ENCODE measurements at regions not wholly inside any gene's neighbourhood (a gene's known extent, or its start where the extent isn't known, plus 50 kb on each side); places are given as distances from the start of the nearest gene placed in this dataset.

GRCh38 chr1:163580926-163581325 lies 259.2 kb downstream of the NUF2 start:
- ChIA-PET CTCF (no interaction called here), POLR2A (ENCODE audit: unreplicated experiment) (no interaction called here)
- Histone ChIP-seq H4K91ac (ENCODE audit: insufficient read depth, low read depth, low read length) (no peak overlapping the region), H2BK20ac (ENCODE audit: low read depth, low read length) (no peak overlapping the region), H4K8ac (ENCODE audit: low read depth in 2 of 2, low read length in 2 of 2) (no peak overlapping the region), H2BK15ac (ENCODE audit: low read depth, low read length) (no peak overlapping the region), H4K5ac (ENCODE audit: low read depth, low read length) (no peak overlapping the region), H2BK120ac (ENCODE audit: low read depth, low read length) (no peak overlapping the region), H3K79me1 (ENCODE audit: low read depth in 1 of 2, low read length in 2 of 2) (no peaks in the 10 kb centered on the region), H3K18ac (ENCODE audit: low read depth, low read length) (no peak overlapping the region), H2AK5ac (ENCODE audit: low read depth, low read length) (no peak overlapping the region), H3K36me3 (ENCODE audit: control insufficient read depth, insufficient read depth, low read length) (no peaks in the 10 kb centered on the region), H3K4ac (ENCODE audit: low read depth, low read length) (no peak overlapping the region), H3K4me2 (ENCODE audit: low read depth, low read length) (no peak overlapping the region), H3K27ac (ENCODE audit: insufficient read depth, low read length) (no peak overlapping the region), H3K4me1 (ENCODE audit: control insufficient read depth, insufficient read depth, low read length) (no peaks in the 10 kb centered on the region), H4K20me1 (ENCODE audit: insufficient read depth, low read length) (no peaks in the 10 kb centered on the region), H3K9me3 (ENCODE audit: control insufficient read depth, insufficient read depth, low read length) (no peaks in the 10 kb centered on the region), H3K23ac (ENCODE audit: low read depth, low read length) (no peak overlapping the region), H3K9ac (ENCODE audit: low read depth, low read length) (no peak overlapping the region), H3K4me3 (ENCODE audit: insufficient read depth, low read depth, low read length) (no peak overlapping the region), H2BK5ac (ENCODE audit: low read depth, low read length, poor library complexity, severe bottlenecking) (no peak overlapping the region), H3K9me1 (ENCODE audit: insufficient read depth, low read length) (no peaks in the 10 kb centered on the region), H2AFZ (replicated peaks; ENCODE audit: low read length, poor library complexity) (no peak overlapping the region), H2AK9ac (replicated peaks; ENCODE audit: low read depth, low read length, poor library complexity) (no peak overlapping the region), H3K56ac (ENCODE audit: extremely low read depth, insufficient read depth, low read length) (no peak overlapping the region), H3K14ac (replicated peaks; ENCODE audit: low read depth, low read length) (no peak overlapping the region), H3K27me3 (ENCODE audit: control insufficient read depth, insufficient read depth, low read length) (no peaks in the 10 kb centered on the region)
- intact Hi-C loops (cut with micrococcal nuclease), result no loop called here
- BruUV-seq (replicated peaks), result no TSS peak
- in situ Hi-C loops (cut with MboI; ENCODE audit: low sequenced_read_pairs), result no loop called here
- ATAC-seq (ENCODE audit: low read depth) (no peak), DNase-seq (no peak)
- no CpG with 5 or more reads among the region's 3 CpGs for WGBS, 2 experiments (ENCODE audit: extremely low coverage in 2 of 2, insufficient read length in 1 of 2)
- TF ChIP-seq MXI1 (IDR thresholded peaks at IDR 0.05; ENCODE audit: borderline replicate concordance, low read depth, low read length) (no peak), MAZ (IDR thresholded peaks at IDR 0.05; ENCODE audit: borderline replicate concordance, low read depth, low read length) (no peak), NFE2L2 (IDR thresholded peaks at IDR 0.05; ENCODE audit: low read depth, low read length) (no peak), MAFK (IDR thresholded peaks at IDR 0.05; ENCODE audit: low read depth, low read length) (no peak), SMC3 (IDR thresholded peaks at IDR 0.05; ENCODE audit: low read depth, low read length) (no peak), RFX5 (IDR thresholded peaks at IDR 0.05; ENCODE audit: low read depth, low read length) (no peak), CEBPB (IDR thresholded peaks at IDR 0.05; ENCODE audit: low read depth, low read length) (no peak), POLR2A (IDR thresholded peaks at IDR 0.05; ENCODE audit: low read depth, low read length) (no peak), FOS (IDR thresholded peaks at IDR 0.05; ENCODE audit: low read depth, low read length) (no peak), RAD21 (IDR thresholded peaks at IDR 0.05; ENCODE audit: low read length) (no peak), RCOR1 (IDR thresholded peaks at IDR 0.05; ENCODE audit: insufficient replicate concordance, low read length) (no peak)
- TF ChIP-seq, protein P1, sequence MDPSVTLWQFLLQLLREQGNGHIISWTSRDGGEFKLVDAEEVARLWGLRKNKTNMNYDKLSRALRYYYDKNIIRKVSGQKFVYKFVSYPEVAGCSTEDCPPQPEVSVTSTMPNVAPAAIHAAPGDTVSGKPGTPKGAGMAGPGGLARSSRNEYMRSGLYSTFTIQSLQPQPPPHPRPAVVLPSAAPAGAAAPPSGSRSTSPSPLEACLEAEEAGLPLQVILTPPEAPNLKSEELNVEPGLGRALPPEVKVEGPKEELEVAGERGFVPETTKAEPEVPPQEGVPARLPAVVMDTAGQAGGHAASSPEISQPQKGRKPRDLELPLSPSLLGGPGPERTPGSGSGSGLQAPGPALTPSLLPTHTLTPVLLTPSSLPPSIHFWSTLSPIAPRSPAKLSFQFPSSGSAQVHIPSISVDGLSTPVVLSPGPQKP (IDR thresholded peaks at IDR 0.05; ENCODE audit: borderline replicate concordance, low read depth, low read length), result no peak
- TF ChIP-seq, protein P2, sequence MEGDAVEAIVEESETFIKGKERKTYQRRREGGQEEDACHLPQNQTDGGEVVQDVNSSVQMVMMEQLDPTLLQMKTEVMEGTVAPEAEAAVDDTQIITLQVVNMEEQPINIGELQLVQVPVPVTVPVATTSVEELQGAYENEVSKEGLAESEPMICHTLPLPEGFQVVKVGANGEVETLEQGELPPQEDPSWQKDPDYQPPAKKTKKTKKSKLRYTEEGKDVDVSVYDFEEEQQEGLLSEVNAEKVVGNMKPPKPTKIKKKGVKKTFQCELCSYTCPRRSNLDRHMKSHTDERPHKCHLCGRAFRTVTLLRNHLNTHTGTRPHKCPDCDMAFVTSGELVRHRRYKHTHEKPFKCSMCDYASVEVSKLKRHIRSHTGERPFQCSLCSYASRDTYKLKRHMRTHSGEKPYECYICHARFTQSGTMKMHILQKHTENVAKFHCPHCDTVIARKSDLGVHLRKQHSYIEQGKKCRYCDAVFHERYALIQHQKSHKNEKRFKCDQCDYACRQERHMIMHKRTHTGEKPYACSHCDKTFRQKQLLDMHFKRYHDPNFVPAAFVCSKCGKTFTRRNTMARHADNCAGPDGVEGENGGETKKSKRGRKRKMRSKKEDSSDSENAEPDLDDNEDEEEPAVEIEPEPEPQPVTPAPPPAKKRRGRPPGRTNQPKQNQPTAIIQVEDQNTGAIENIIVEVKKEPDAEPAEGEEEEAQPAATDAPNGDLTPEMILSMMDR (conservative IDR thresholded peaks at IDR 0.05; ENCODE audit: low read depth, low read length), result no peak
- dilution Hi-C loops (cut with HindIII; ENCODE audit: low sequenced_read_pairs, unreplicated experiment), result no loop called here

Data from IMR-90 (cell line).